Endothelial cell of umbilical vein (primary cell): ENCODE measurements at regions not wholly inside any gene's neighbourhood (a gene's known extent, or its start where the extent isn't known, plus 50 kb on each side); places are given as distances from the start of the nearest gene placed in this dataset.

Experiments used
- BruUV-seq: library from RNA; stranded (reverse); fragments of 400-500 nt; replicated peaks from 2 replicates; lab custom pipeline; 2021; lab: Mats Ljungman, UMichigan
- CTCF ChIA-PET: fragments of 300-600, 350-600 bp; sonication (Branson Sonifier 250); formaldehyde crosslinking; loops from one replicate; lab custom pipeline; 2021; ENCODE audit warnings: antibody characterized with exemption, inconsistent platforms; lab: Charles Lee
- POLR2A ChIA-PET: fragments of 300-600, 350-600 bp; sonication (Branson Sonifier 250); formaldehyde crosslinking; loops from one replicate; lab custom pipeline; 2021; ENCODE audit warnings: antibody characterized with exemption, inconsistent platforms; lab: Charles Lee
- DNase-seq: peaks from one replicate; pipeline ENCODE4 v3.0.0-alpha.2; 2011; ENCODE audit warnings: low read depth, low spot score
- FAIRE-seq: peaks from 2 replicates; lab custom pipeline; 2011; peaks lifted over from hg19 to GRCh38; lab: Jason Lieb, UNC
- H2AFZ ChIP-seq: 2 replicates; pipeline ENCODE4 v1.6.0; 2012; ENCODE audit warnings: low read depth, low read length, control low read depth, inconsistent platforms
- H3K27ac ChIP-seq: 2 replicates; pipeline ENCODE4 v1.5.1; 2011; ENCODE audit warnings: low read depth, mild to moderate bottlenecking, control low read depth, low read length, moderate library complexity; ENCODE audit not compliant: insufficient read depth
- H3K27me3 ChIP-seq, 2 experiments: 2 replicates each; pipeline versions ENCODE4 v1.6.0 to v1.6.1; 2011; ENCODE audit warnings: low read length in 2 of 2, mixed read lengths in 1 of 2; ENCODE audit not compliant: control insufficient read depth in 2 of 2, insufficient read depth in 2 of 2
- H3K36me3 ChIP-seq, 2 experiments: 2 replicates in 1 of 2; 3 replicates in 1 of 2; pipeline ENCODE4 v1.5.1; 2011; ENCODE audit warnings: low read length in 2 of 2, mild to moderate bottlenecking in 1 of 2, moderate library complexity in 1 of 2; ENCODE audit not compliant: control insufficient read depth in 2 of 2, insufficient read depth in 2 of 2; ENCODE audit errors: extremely low read depth in 1 of 2
- H3K4me1 ChIP-seq: 3 replicates; pipeline ENCODE4 v1.5.1; 2011; ENCODE audit warnings: mild to moderate bottlenecking, low read length; ENCODE audit not compliant: control insufficient read depth, insufficient read depth; ENCODE audit errors: extremely low read depth
- H3K4me2 ChIP-seq: 2 replicates; pipeline ENCODE4 v1.6.1; 2011; ENCODE audit warnings: low read length, control low read depth, mixed read lengths; ENCODE audit not compliant: insufficient read depth
- H3K4me3 ChIP-seq, 3 experiments: fragments of 200-600 bp in 1 of 3; sonication (generic), shearing (Covaris generic) in 1 of 3; replicated peaks in 1 of 3; 2 replicates each; pipeline ENCODE4 v1.5.1; 2011 to 2016; ENCODE audit warnings: control low read depth in 3 of 3, low read length in 3 of 3, mild to moderate bottlenecking in 2 of 3, inconsistent platforms in 1 of 3, low read depth in 1 of 3, moderate library complexity in 1 of 3; ENCODE audit not compliant: insufficient read depth in 1 of 3
- H3K79me2 ChIP-seq: 2 replicates; pipeline ENCODE4 v1.6.0; 2012; ENCODE audit warnings: low read length, inconsistent platforms; ENCODE audit not compliant: control insufficient read depth, insufficient read depth
- H3K9ac ChIP-seq: replicated peaks from 2 replicates; pipeline ENCODE3; 2011; ENCODE audit warnings: low read length, control low read depth; ENCODE audit not compliant: insufficient read depth; ENCODE audit errors: extremely low read depth
- H3K9me1 ChIP-seq: replicated peaks from 3 replicates; pipeline ENCODE4 v1.6.0; 2011; ENCODE audit warnings: mild to moderate bottlenecking, low read length; ENCODE audit not compliant: control insufficient read depth, insufficient read depth; ENCODE audit errors: extremely low read depth
- H3K9me3 ChIP-seq: replicated peaks from 2 replicates; pipeline ENCODE4 v1.5.1; 2012; ENCODE audit warnings: low read length, inconsistent platforms; ENCODE audit not compliant: control insufficient read depth, insufficient read depth
- H4K20me1 ChIP-seq: replicated peaks from 2 replicates; pipeline ENCODE3; 2011; ENCODE audit warnings: mild to moderate bottlenecking, low read length; ENCODE audit not compliant: control insufficient read depth, insufficient read depth; ENCODE audit errors: extremely low read depth
- CTCF ChIP-seq, 2 donors: IDR thresholded peaks; 1 replicate in 1 of 2; 2 replicates in 1 of 2; pipeline ENCODE4 v1.5.1; 2011; ENCODE audit warnings: low read length in 2 of 2, mild to moderate bottlenecking in 2 of 2, moderate library complexity in 2 of 2, control low read depth in 1 of 2, inconsistent platforms in 1 of 2, low read depth in 1 of 2; ENCODE audit not compliant: insufficient read depth in 1 of 2; ENCODE audit errors: extremely low read depth in 1 of 2
- EZH2 ChIP-seq: IDR thresholded peaks from 2 replicates; pipeline ENCODE4 v1.6.1; 2012; ENCODE audit warnings: borderline replicate concordance, low read depth, mild to moderate bottlenecking, moderate library complexity, low read length, inconsistent platforms; ENCODE audit not compliant: severe bottlenecking
- FOS ChIP-seq: IDR thresholded peaks from 2 replicates; pipeline ENCODE4 v1.6.1; 2011; ENCODE audit warnings: mild to moderate bottlenecking, low read length, moderate library complexity, borderline replicate concordance; ENCODE audit not compliant: insufficient read depth
- GATA2 ChIP-seq: IDR thresholded peaks from 2 replicates; pipeline ENCODE4 v1.7.0; 2011; ENCODE audit warnings: low read depth, mild to moderate bottlenecking, moderate library complexity, mixed read lengths, low read length; ENCODE audit not compliant: insufficient read length, insufficient read depth
- JUN ChIP-seq: IDR thresholded peaks from 2 replicates; pipeline ENCODE4 v1.6.1; 2011; ENCODE audit warnings: borderline replicate concordance, low read depth; ENCODE audit not compliant: insufficient read length, insufficient read depth
- MAX ChIP-seq: IDR thresholded peaks from 2 replicates; pipeline ENCODE4 v1.6.1; 2011; ENCODE audit not compliant: insufficient read depth, insufficient read length
- MYC ChIP-seq: IDR thresholded peaks from one replicate; pipeline ENCODE4 v1.6.1; 2011; ENCODE audit warnings: mild to moderate bottlenecking, low read depth, low read length
- POLR2A ChIP-seq: IDR thresholded peaks from 2 replicates; pipeline ENCODE4 v1.6.1; 2012; ENCODE audit warnings: low read depth, mild to moderate bottlenecking, control low read depth, low read length
- POLR2AphosphoS5 ChIP-seq: IDR thresholded peaks from 2 replicates; pipeline ENCODE4 v1.6.1; 2012; ENCODE audit warnings: low read depth, mild to moderate bottlenecking, control low read depth, low read length, moderate library complexity; ENCODE audit not compliant: insufficient read depth
- dilution Hi-C: fragments of 300-500 bp; cut with MboI; formaldehyde crosslinking; loops from one replicate; pipeline ENCODE4 v1.15.0; 2019; ENCODE audit warnings: low sequenced_read_pairs; ENCODE audit not compliant: extremely low pct_ligation_motif_present
- intact Hi-C: fragments of 100-400 bp; cut with micrococcal nuclease; formaldehyde crosslinking; loops from one replicate; pipeline ENCODE4 v1.10.0; 2022

- dilution Hi-C loops (no loop called here), intact Hi-C loops (no loop called here)
- no peak for FAIRE-seq
- Histone ChIP-seq H3K9ac (no peak overlapping the region), H2AFZ (no peak overlapping the region), H3K4me2 (no peak overlapping the region), H3K79me2 (no peaks in the 10 kb centered on the region), H3K27ac (no peak overlapping the region), H3K36me3 (no peaks in the 10 kb centered on the region), H3K4me1 (peaks cover 4% of the 10 kb centered on the region), H3K27me3 (peaks cover 0 to 3% of the 10 kb centered on the region in 2 experiments), H3K9me1 (no peaks in the 10 kb centered on the region), H3K9me3 (no peaks in the 10 kb centered on the region), H4K20me1 (no peaks in the 10 kb centered on the region), H3K4me3 (no peak overlapping the region)
- CTCF ChIA-PET: no interaction called here
- no peak for DNase-seq
- POLR2A ChIA-PET: no interaction called here
- TF ChIP-seq CTCF (IDR thresholded peaks at IDR 0.05; ENCODE audit: extremely low read depth in 1 of 2, insufficient read depth in 1 of 2, low read depth in 1 of 2, low read length in 2 of 2): no peak
- TF ChIP-seq MAX: no peak
- no peak for TF ChIP-seq MYC
- no peak for TF ChIP-seq JUN
- no peak for TF ChIP-seq POLR2A
- TF ChIP-seq EZH2: no peak
- no peak for TF ChIP-seq FOS
- no peak for TF ChIP-seq POLR2AphosphoS5
- no peak for TF ChIP-seq GATA2
- BruUV-seq: no TSS peak
Measured at GRCh38 chr11:13876423-13876822, 86.1 kb upstream of the SPON1 start.
